Tibial nerve (tissue), 4 donors: ENCODE measurements at regions not wholly inside any gene's neighbourhood (a gene's known extent, or its start where the extent isn't known, plus 50 kb on each side); places are given as distances from the start of the nearest gene placed in this dataset.

Source experiments
- DNase-seq, 2 donors: peaks; one replicate each; pipeline ENCODE4 v3.0.0-alpha.2; 2019; ENCODE audit warnings: low spot score in 2 of 2
- H3K27ac ChIP-seq, 4 donors: fragments of 200-600 bp; sonication (generic) in 3 of 4; one replicate each; pipeline ENCODE4 v1.5.1; 2017 to 2019; ENCODE audit warnings: mild to moderate bottlenecking in 1 of 4
- H3K27me3 ChIP-seq, 2 donors: fragments of 200-600 bp; sonication (generic) in 1 of 2; one replicate each; pipeline versions ENCODE4 v1.5.1 to v1.6.0; 2017 to 2019
- H3K36me3 ChIP-seq, 3 donors: fragments of 200-600 bp; sonication (generic); one replicate each; pipeline ENCODE4 v1.5.1; 2018 to 2019
- H3K4me1 ChIP-seq, 4 donors: fragments of 200-600 bp; sonication (generic) in 3 of 4; one replicate each; pipeline ENCODE4 v1.5.1; 2017 to 2019
- H3K4me3 ChIP-seq, 4 donors: fragments of 200-600 bp; sonication (generic) in 3 of 4; one replicate each; pipeline ENCODE4 v1.5.1; 2017 to 2019; ENCODE audit warnings: mild to moderate bottlenecking in 1 of 4, moderate library complexity in 1 of 4
- H3K9me3 ChIP-seq, 4 donors: fragments of 200-600 bp; sonication (generic) in 3 of 4; one replicate each; pipeline ENCODE4 v1.5.1; 2017 to 2019
- EP300 ChIP-seq, 2 donors: sonication (generic); formaldehyde crosslinking; IDR thresholded peaks; one replicate each; pipeline ENCODE4 v1.6.1; 2017; ENCODE audit warnings: antibody characterized with exemption in 2 of 2, mild to moderate bottlenecking in 1 of 2
- POLR2A ChIP-seq, 2 donors: fragments of 450-650 bp; IDR thresholded peaks; one replicate each; pipeline ENCODE4 v1.6.1; 2017; ENCODE audit warnings: antibody characterized with exemption in 2 of 2, mild to moderate bottlenecking in 2 of 2, moderate library complexity in 2 of 2
- WGBS, 2 donors: methylation state at CpG; one replicate each; pipeline ENCODE4 v1.1.5; 2018; 5-methylcytosine and 5-hydroxymethylcytosine counted together
- TF ChIP-seq, protein P1 (sequence below), 5 experiments: fragments of 200-600 bp in 3 of 5; fragments of 450-650 bp in 2 of 5; sonication (generic) in 3 of 5; IDR thresholded peaks; one replicate each; pipeline ENCODE4 v1.5.1; 2016 to 2019; ENCODE audit warnings: antibody characterized with exemption in 5 of 5, mild to moderate bottlenecking in 3 of 5, moderate library complexity in 2 of 5

DNA sequence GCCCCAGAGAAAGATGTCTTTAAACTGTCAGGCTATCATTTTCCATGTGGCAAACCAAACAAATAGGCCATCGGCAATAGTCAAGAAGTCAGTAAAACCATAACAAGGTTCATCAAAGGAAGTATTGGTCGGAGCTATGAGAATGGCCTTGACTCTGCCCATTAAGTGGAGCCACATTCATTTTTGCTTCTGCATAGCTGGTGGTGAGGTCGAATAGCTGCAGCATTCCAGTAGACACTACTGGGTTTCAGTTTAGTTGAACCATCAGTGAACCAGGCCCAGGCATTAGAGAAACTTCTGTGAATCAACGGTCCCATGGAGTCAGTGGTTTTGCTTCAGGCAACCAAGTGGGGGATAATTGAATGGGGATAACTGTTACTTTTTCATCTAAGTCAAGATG is 92.0 kb upstream of the MED14 start:
- no peaks in the 10 kb centered on the region for H3K36me3 ChIP-seq
- no peaks in the 10 kb centered on the region for H3K4me1 ChIP-seq
- WGBS, 2 donors, result 86 to 96% methylated on average over 4 of the region's 4 CpGs
- no peaks in the 10 kb centered on the region for H3K9me3 ChIP-seq
- no peak overlapping the region for H3K4me3 ChIP-seq
- no peaks in the 10 kb centered on the region for H3K27me3 ChIP-seq
- H3K27ac ChIP-seq, result no peak overlapping the region
- TF ChIP-seq POLR2A (IDR thresholded peaks at IDR 0.05) (no peak), EP300 (IDR thresholded peaks at IDR 0.05) (no peak)
- TF ChIP-seq, protein P1, sequence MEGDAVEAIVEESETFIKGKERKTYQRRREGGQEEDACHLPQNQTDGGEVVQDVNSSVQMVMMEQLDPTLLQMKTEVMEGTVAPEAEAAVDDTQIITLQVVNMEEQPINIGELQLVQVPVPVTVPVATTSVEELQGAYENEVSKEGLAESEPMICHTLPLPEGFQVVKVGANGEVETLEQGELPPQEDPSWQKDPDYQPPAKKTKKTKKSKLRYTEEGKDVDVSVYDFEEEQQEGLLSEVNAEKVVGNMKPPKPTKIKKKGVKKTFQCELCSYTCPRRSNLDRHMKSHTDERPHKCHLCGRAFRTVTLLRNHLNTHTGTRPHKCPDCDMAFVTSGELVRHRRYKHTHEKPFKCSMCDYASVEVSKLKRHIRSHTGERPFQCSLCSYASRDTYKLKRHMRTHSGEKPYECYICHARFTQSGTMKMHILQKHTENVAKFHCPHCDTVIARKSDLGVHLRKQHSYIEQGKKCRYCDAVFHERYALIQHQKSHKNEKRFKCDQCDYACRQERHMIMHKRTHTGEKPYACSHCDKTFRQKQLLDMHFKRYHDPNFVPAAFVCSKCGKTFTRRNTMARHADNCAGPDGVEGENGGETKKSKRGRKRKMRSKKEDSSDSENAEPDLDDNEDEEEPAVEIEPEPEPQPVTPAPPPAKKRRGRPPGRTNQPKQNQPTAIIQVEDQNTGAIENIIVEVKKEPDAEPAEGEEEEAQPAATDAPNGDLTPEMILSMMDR (IDR thresholded peaks at IDR 0.05), result no peak
- no peak for DNase-seq

DNA sequence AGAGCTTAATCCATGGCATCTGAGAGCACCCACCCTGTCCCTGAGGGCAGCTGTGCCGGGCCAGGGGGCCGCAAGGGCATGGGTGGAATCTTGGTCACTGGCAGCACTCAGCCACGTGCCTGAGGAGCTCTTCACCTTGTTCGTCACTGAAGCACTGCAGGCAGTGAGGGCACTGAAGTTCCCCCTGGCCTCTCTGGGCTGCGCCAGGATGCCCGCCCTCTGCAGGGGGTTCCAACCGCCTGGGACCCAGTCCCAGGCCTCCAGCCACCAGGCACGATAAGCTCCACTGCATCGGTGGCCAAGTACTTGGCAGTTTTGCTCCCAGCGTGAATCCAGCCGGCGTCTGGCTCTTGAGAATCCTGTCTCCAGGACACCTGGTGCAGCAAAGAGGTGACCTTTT is 96.4 kb upstream of the MED14 start:
- Histone ChIP-seq H3K36me3 (no peaks in the 10 kb centered on the region), H3K9me3 (no peaks in the 10 kb centered on the region), H3K27me3 (no peaks in the 10 kb centered on the region), H3K27ac (no peak overlapping the region), H3K4me1 (no peaks in the 10 kb centered on the region), H3K4me3 (no peak overlapping the region)
- WGBS, 2 donors, result 86 to 95% methylated on average over 8 to 10 of the region's 12 CpGs
- TF ChIP-seq, protein P1 (IDR thresholded peaks at IDR 0.05), result no peak
- TF ChIP-seq POLR2A (IDR thresholded peaks at IDR 0.05) (no peak), EP300 (IDR thresholded peaks at IDR 0.05) (no peak)
- DNase-seq, result no peak

DNA sequence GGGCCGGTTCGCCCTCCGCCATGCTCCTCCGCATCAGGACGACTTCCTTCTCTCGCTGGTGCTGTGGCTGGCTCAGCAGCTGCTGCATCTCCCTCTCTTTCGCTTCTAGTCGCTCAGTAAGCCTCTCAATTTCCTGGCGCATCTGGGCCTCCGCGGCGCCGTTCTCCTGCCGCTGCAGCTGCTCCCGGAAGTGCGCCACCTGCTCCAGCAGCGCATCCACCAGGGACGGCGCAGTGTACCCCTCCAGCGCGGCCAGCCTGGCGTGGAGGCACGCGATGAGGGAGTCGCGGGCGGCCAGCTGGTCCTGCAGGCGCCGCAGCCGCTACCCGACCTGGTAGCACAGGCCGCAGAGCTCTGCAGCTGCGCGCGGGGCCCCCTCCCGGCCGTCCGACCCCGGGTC is 97.4 kb upstream of the MED14 start:
- no peak overlapping the region for H3K27ac ChIP-seq
- no peaks in the 10 kb centered on the region for H3K36me3 ChIP-seq
- no peak for DNase-seq
- no peaks in the 10 kb centered on the region for H3K9me3 ChIP-seq
- no peaks in the 10 kb centered on the region for H3K27me3 ChIP-seq
- TF ChIP-seq EP300 (IDR thresholded peaks at IDR 0.05), result no peak
- TF ChIP-seq, protein P1 (IDR thresholded peaks at IDR 0.05), result no peak
- no peak for TF ChIP-seq POLR2A (IDR thresholded peaks at IDR 0.05)
- H3K4me3 ChIP-seq, result no peak overlapping the region
- H3K4me1 ChIP-seq, result no peaks in the 10 kb centered on the region
- 90 to 95% methylated on average over 15 to 39 of the region's 39 CpGs for WGBS, 2 donors

DNA sequence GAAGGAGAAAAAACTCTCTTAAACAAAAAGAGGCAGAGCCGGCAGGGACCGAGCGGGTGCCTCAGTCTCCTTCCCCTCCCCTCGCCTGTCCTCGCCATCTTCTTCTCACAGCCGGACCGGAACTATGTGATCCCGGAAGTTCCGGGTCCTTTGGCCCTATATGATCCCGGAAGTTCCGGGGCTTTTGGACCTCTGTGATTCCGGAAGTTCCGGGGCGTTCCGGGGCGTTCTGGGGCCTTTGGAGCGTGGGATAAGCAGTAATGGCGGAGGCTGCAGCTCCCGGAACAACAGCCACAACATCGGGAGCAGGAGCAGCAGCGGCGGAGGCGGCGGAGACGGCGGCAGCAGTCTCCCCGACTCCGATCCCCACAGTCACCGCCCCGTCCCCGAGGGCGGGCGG is 98.9 kb upstream of the MED14 start:
- WGBS, 2 donors, result 95 to 100% methylated on average over 3 to 33 of the region's 33 CpGs
- Histone ChIP-seq H3K36me3 (no peaks in the 10 kb centered on the region), H3K4me3 (no peak overlapping the region), H3K27me3 (no peaks in the 10 kb centered on the region), H3K27ac (no peak overlapping the region), H3K9me3 (peaks cover 0 to under 1% (median 0%) of the 10 kb centered on the region in 4 donors), H3K4me1 (no peaks in the 10 kb centered on the region)
- DNase-seq, result no peak
- TF ChIP-seq EP300 (IDR thresholded peaks at IDR 0.05) (no peak), POLR2A (IDR thresholded peaks at IDR 0.05) (no peak)
- TF ChIP-seq, protein P1 (IDR thresholded peaks at IDR 0.05), result no peak

DNA sequence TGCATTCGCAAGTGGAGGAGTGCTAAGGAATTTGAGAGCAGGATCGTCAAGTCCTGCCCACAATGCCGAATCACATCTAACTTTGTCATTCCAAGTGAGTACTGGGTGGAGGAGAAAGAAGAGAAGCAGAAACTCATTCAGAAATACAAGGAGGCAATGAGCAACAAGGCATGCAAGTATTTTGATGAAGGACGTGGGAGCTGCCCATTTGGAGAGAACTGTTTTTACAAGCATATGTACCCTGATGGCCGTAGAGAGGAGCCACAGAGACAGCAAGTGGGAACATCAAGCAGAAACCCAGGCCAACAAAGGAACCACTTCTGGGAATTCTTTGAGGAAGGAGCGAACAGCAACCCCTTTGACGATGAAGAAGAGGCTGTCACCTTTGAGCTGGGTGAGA is 100.2 kb upstream of the MED14 start:
- TF ChIP-seq EP300 (IDR thresholded peaks at IDR 0.05) (no peak), POLR2A (IDR thresholded peaks at IDR 0.05) (no peak)
- TF ChIP-seq, protein P1 (IDR thresholded peaks at IDR 0.05), result no peak
- DNase-seq, result no peak
- Histone ChIP-seq H3K36me3 (no peaks in the 10 kb centered on the region), H3K9me3 (peaks cover 0 to 4% (median 0%) of the 10 kb centered on the region in 4 donors), H3K27me3 (no peaks in the 10 kb centered on the region), H3K27ac (no peak overlapping the region), H3K4me1 (no peaks in the 10 kb centered on the region), H3K4me3 (no peak overlapping the region)
- 70 to 74% methylated on average over 5 to 7 of the region's 7 CpGs for WGBS, 2 donors
